ENCODE measurements at regions not wholly inside any gene's neighbourhood (a gene's known extent, or its start where the extent isn't known, plus 50 kb on each side); places are given as distances from the start of the nearest gene placed in this dataset.

- H3K36me3 ChIP-seq (ENCODE audit: control insufficient read depth in 1 of 2, insufficient read depth in 2 of 2, low read length in 1 of 2), result no peaks in the 10 kb centered on the region
- WGBS, 2 donors, result 75 to 78% methylated on average over 4 of the region's 4 CpGs
- DNase-seq (no peak), ATAC-seq (ENCODE audit: low FRiP score) (no peak)
- no peaks in the 10 kb centered on the region for H3K9me3 ChIP-seq (ENCODE audit: control insufficient read depth, low read length)
- intact Hi-C loops (cut with DNase I), result no loop called here
- H3K4me1 ChIP-seq (ENCODE audit: control insufficient read depth in 1 of 2, insufficient read depth in 2 of 2, low read length in 2 of 2), result no peaks in the 10 kb centered on the region
- H3K27me3 ChIP-seq (ENCODE audit: control insufficient read depth in 1 of 2, insufficient read depth in 2 of 2, low read length in 1 of 2), result no peaks in the 10 kb centered on the region
- no peak overlapping the region for H3K27ac ChIP-seq (ENCODE audit: low read depth in 1 of 2, low read length in 2 of 2)
- H3K4me3 ChIP-seq (ENCODE audit: low read length in 2 of 2), result no peak overlapping the region
Measured at GRCh38 chr6:16058929-16059345, 69.9 kb upstream of the MYLIP start.

DNA sequence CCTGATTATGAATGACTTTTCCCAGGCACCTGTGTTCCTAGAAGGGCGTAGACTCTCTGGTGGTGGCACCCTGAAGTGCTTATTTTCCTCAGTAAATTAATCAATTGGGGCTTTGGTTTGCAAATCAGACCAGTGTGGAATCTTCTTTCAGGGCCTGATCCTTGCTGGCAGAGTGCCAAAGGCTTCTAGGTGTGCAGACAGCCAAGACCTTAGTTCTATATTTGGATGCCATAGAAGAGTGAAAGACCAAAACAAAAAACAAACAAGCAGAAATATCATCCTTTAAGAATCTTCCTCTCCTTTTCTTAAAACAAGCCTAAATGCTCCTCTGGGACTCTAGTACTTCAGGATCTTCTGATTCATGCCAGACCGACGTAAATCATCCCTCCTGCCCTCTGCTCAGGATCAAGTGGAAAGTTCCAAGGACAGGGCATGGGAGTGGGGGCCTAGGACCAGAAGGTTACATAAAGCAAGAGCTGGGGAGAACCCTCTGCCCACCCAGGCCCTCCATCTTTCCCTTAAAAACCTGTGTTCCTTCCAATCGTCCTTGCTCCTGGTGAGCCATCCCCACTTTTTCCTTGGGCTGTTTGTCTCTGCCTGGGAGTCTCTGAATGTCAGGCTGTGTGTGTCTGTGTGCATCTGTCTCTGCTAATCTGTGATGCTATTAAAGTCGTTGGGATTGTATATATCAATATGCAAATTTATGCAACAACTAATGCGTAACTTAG lies 70.5 kb upstream of the MYLIP start:
- intact Hi-C loops (cut with DNase I), result no loop called here
- ATAC-seq (ENCODE audit: low FRiP score) (no peak), DNase-seq (no peak)
- H3K4me3 ChIP-seq (ENCODE audit: low read length in 2 of 2), result no peak overlapping the region
- no peaks in the 10 kb centered on the region for H3K36me3 ChIP-seq (ENCODE audit: control insufficient read depth in 1 of 2, insufficient read depth in 2 of 2, low read length in 1 of 2)
- no peaks in the 10 kb centered on the region for H3K9me3 ChIP-seq (ENCODE audit: control insufficient read depth, low read length)
- no peak overlapping the region for H3K27ac ChIP-seq (ENCODE audit: low read depth in 1 of 2, low read length in 2 of 2)
- no peaks in the 10 kb centered on the region for H3K4me1 ChIP-seq (ENCODE audit: control insufficient read depth in 1 of 2, insufficient read depth in 2 of 2, low read length in 2 of 2)
- WGBS, 2 donors, result 83% methylated on average over 6 of the region's 6 CpGs
- no peaks in the 10 kb centered on the region for H3K27me3 ChIP-seq (ENCODE audit: control insufficient read depth in 1 of 2, insufficient read depth in 2 of 2, low read length in 1 of 2)

DNA sequence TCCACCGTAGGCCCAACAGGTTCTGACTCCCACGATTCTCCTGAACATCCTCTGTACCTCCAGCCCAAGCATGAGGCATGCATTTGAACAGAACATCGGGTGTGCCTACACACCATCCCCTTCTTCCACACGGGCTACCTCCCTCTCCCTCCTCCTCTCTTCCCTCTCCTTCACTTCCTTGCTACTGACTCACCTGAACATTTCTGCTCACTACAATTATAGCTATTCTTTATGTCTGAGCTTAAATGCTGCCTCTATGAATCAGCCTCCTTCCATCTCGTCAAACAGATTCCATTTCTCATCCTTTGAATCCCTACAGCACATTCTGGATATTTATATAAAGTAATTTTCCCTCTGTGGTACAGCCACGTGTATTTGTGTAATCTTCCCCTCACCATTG lies 71.4 kb upstream of the MYLIP start:
- H3K27ac ChIP-seq (ENCODE audit: low read depth in 1 of 2, low read length in 2 of 2), result no peak overlapping the region
- ATAC-seq (ENCODE audit: low FRiP score) (no peak), DNase-seq (no peak)
- WGBS, 2 donors, result 82 to 85% methylated on average over 6 of the region's 6 CpGs
- H3K4me3 ChIP-seq (ENCODE audit: low read length in 2 of 2), result no peak overlapping the region
- no peaks in the 10 kb centered on the region for H3K27me3 ChIP-seq (ENCODE audit: control insufficient read depth in 1 of 2, insufficient read depth in 2 of 2, low read length in 1 of 2)
- H3K9me3 ChIP-seq (ENCODE audit: control insufficient read depth, low read length), result no peaks in the 10 kb centered on the region
- no peaks in the 10 kb centered on the region for H3K4me1 ChIP-seq (ENCODE audit: control insufficient read depth in 1 of 2, insufficient read depth in 2 of 2, low read length in 2 of 2)
- intact Hi-C loops (cut with DNase I), result no loop called here
- H3K36me3 ChIP-seq (ENCODE audit: control insufficient read depth in 1 of 2, insufficient read depth in 2 of 2, low read length in 1 of 2), result no peaks in the 10 kb centered on the region

DNA sequence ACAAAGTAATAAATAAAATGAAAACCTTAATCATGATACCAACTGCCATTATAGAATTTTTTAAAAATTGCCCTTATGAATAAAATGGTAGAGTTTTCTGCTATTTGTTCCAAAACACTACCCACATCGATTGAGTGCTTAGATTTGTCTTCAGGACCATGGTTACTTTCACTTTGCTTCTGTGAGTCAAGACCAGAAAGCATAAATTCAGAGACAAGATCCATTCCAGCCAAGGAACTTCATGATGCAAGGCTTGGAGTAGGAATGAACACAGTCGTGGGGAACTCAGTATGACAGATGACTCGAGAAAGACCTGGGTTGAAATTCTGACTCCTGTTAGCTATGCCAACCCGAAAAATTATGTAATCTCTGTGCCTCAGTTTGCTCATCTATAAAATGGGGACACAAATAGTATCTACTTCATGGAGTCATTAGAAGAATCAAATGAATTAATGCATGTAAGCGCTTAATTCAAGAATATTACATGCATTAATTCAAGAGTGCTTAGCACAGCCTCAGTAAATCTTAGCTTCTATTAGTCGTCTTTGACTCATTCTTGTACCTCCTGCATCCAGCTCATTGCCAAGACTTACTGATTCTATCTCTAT lies 72.5 kb upstream of the MYLIP start:
- no peak overlapping the region for H3K4me3 ChIP-seq (ENCODE audit: low read length in 2 of 2)
- DNase-seq (no peak), ATAC-seq (ENCODE audit: low FRiP score) (no peak)
- intact Hi-C loops (cut with DNase I), result no loop called here
- WGBS, 2 donors, result 82 to 89% methylated on average over 6 of the region's 6 CpGs
- H3K36me3 ChIP-seq (ENCODE audit: control insufficient read depth in 1 of 2, insufficient read depth in 2 of 2, low read length in 1 of 2), result no peaks in the 10 kb centered on the region
- no peaks in the 10 kb centered on the region for H3K4me1 ChIP-seq (ENCODE audit: control insufficient read depth in 1 of 2, insufficient read depth in 2 of 2, low read length in 2 of 2)
- H3K27me3 ChIP-seq (ENCODE audit: control insufficient read depth in 1 of 2, insufficient read depth in 2 of 2, low read length in 1 of 2), result no peaks in the 10 kb centered on the region
- no peaks in the 10 kb centered on the region for H3K9me3 ChIP-seq (ENCODE audit: control insufficient read depth, low read length)
- H3K27ac ChIP-seq (ENCODE audit: low read depth in 1 of 2, low read length in 2 of 2), result no peak overlapping the region

- H3K4me3 ChIP-seq (ENCODE audit: low read length in 2 of 2), result no peak overlapping the region
- H3K9me3 ChIP-seq (ENCODE audit: control insufficient read depth, low read length), result no peaks in the 10 kb centered on the region
- intact Hi-C loops (cut with DNase I), result no loop called here
- 87 to 91% methylated on average over 4 of the region's 4 CpGs for WGBS, 2 donors
- no peak overlapping the region for H3K27ac ChIP-seq (ENCODE audit: low read depth in 1 of 2, low read length in 2 of 2)
- H3K4me1 ChIP-seq (ENCODE audit: control insufficient read depth in 1 of 2, insufficient read depth in 2 of 2, low read length in 2 of 2), result no peaks in the 10 kb centered on the region
- no peak for ATAC-seq (ENCODE audit: low FRiP score)
- DNase-seq, result no peak
- no peaks in the 10 kb centered on the region for H3K36me3 ChIP-seq (ENCODE audit: control insufficient read depth in 1 of 2, insufficient read depth in 2 of 2, low read length in 1 of 2)
- H3K27me3 ChIP-seq (ENCODE audit: control insufficient read depth in 1 of 2, insufficient read depth in 2 of 2, low read length in 1 of 2), result no peaks in the 10 kb centered on the region
Measured at GRCh38 chr6:16055852-16056251, 73.0 kb upstream of the MYLIP start.

- DNase-seq, result no peak
- no peaks in the 10 kb centered on the region for H3K9me3 ChIP-seq (ENCODE audit: control insufficient read depth, low read length)
- ATAC-seq (ENCODE audit: low FRiP score), result no peak
- no peaks in the 10 kb centered on the region for H3K4me1 ChIP-seq (ENCODE audit: control insufficient read depth in 1 of 2, insufficient read depth in 2 of 2, low read length in 2 of 2)
- H3K4me3 ChIP-seq (ENCODE audit: low read length in 2 of 2), result no peak overlapping the region
- H3K27ac ChIP-seq (ENCODE audit: low read depth in 1 of 2, low read length in 2 of 2), result no peak overlapping the region
- intact Hi-C loops (cut with DNase I), result no loop called here
- H3K36me3 ChIP-seq (ENCODE audit: control insufficient read depth in 1 of 2, insufficient read depth in 2 of 2, low read length in 1 of 2), result no peaks in the 10 kb centered on the region
- H3K27me3 ChIP-seq (ENCODE audit: control insufficient read depth in 1 of 2, insufficient read depth in 2 of 2, low read length in 1 of 2), result no peaks in the 10 kb centered on the region
Measured at GRCh38 chr6:16049168-16049567, 79.7 kb upstream of the MYLIP start.

GRCh38 chr6:16048221-16048620 lies 80.7 kb upstream of the MYLIP start:
- H3K4me3 ChIP-seq (ENCODE audit: low read length in 2 of 2), result no peak overlapping the region
- no peaks in the 10 kb centered on the region for H3K4me1 ChIP-seq (ENCODE audit: control insufficient read depth in 1 of 2, insufficient read depth in 2 of 2, low read length in 2 of 2)
- H3K36me3 ChIP-seq (ENCODE audit: control insufficient read depth in 1 of 2, insufficient read depth in 2 of 2, low read length in 1 of 2), result no peaks in the 10 kb centered on the region
- no peaks in the 10 kb centered on the region for H3K27me3 ChIP-seq (ENCODE audit: control insufficient read depth in 1 of 2, insufficient read depth in 2 of 2, low read length in 1 of 2)
- no peaks in the 10 kb centered on the region for H3K9me3 ChIP-seq (ENCODE audit: control insufficient read depth, low read length)
- 92 to 95% methylated on average over 3 of the region's 3 CpGs for WGBS, 2 donors
- ATAC-seq (ENCODE audit: low FRiP score), result no peak
- DNase-seq, result no peak
- H3K27ac ChIP-seq (ENCODE audit: low read depth in 1 of 2, low read length in 2 of 2), result no peak overlapping the region
- intact Hi-C loops (cut with DNase I), result no loop called here

GRCh38 chr6:16047435-16047990 lies 81.4 kb upstream of the MYLIP start:
- Histone ChIP-seq H3K27me3 (ENCODE audit: control insufficient read depth in 1 of 2, insufficient read depth in 2 of 2, low read length in 1 of 2) (no peaks in the 10 kb centered on the region), H3K4me1 (ENCODE audit: control insufficient read depth in 1 of 2, insufficient read depth in 2 of 2, low read length in 2 of 2) (no peaks in the 10 kb centered on the region), H3K9me3 (ENCODE audit: control insufficient read depth, low read length) (no peaks in the 10 kb centered on the region), H3K4me3 (ENCODE audit: low read length in 2 of 2) (no peak overlapping the region), H3K27ac (ENCODE audit: low read depth in 1 of 2, low read length in 2 of 2) (no peak overlapping the region), H3K36me3 (ENCODE audit: control insufficient read depth in 1 of 2, insufficient read depth in 2 of 2, low read length in 1 of 2) (no peaks in the 10 kb centered on the region)
- intact Hi-C loops (cut with DNase I), result no loop called here
- WGBS, 2 donors, result 78 to 89% methylated on average over 2 of the region's 2 CpGs
- ATAC-seq (ENCODE audit: low FRiP score) (no peak), DNase-seq (no peak)

GRCh38 chr6:16045238-16045637 lies 83.6 kb upstream of the MYLIP start:
- H3K4me3 ChIP-seq (ENCODE audit: low read length in 2 of 2), result no peak overlapping the region
- no peak overlapping the region for H3K27ac ChIP-seq (ENCODE audit: low read depth in 1 of 2, low read length in 2 of 2)
- H3K36me3 ChIP-seq (ENCODE audit: control insufficient read depth in 1 of 2, insufficient read depth in 2 of 2, low read length in 1 of 2), result no peaks in the 10 kb centered on the region
- ATAC-seq (ENCODE audit: low FRiP score), result no peak
- H3K9me3 ChIP-seq (ENCODE audit: control insufficient read depth, low read length), result peaks cover 2% of the 10 kb centered on the region
- H3K27me3 ChIP-seq (ENCODE audit: control insufficient read depth in 1 of 2, insufficient read depth in 2 of 2, low read length in 1 of 2), result no peaks in the 10 kb centered on the region
- no peak for DNase-seq
- H3K4me1 ChIP-seq (ENCODE audit: control insufficient read depth in 1 of 2, insufficient read depth in 2 of 2, low read length in 2 of 2), result no peaks in the 10 kb centered on the region
- 39 to 57% methylated on average over 4 of the region's 4 CpGs for WGBS, 2 donors
- intact Hi-C loops (cut with DNase I), result no loop called here
